ENCODE measurements at regions not wholly inside any gene's neighbourhood (a gene's known extent, or its start where the extent isn't known, plus 50 kb on each side); places are given as distances from the start of the nearest gene placed in this dataset.

DNA sequence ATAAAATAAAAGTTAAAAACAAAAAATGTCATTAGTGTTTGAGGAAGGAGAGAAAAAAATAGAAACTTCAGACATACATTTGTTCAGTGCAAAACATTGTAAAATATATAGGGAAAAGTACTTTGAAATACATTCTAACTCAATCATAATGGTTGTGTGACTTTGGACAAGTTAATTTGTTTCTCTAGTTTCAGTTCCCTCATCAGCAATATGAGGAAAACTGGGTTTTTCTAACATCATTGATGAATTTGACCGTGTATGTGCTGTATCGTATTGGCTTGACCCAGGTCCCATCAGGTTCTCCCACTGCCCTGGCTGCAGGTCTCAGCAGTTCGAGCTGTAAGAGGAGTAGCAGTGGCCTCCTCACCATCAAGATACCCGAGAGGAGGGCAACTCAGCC, 173.9 kb upstream of the ATF7IP start:
- intact Hi-C loops (cut with DNase I), result no loop called here
- H3K27ac ChIP-seq, result no peak overlapping the region
- TF ChIP-seq, protein P1, sequence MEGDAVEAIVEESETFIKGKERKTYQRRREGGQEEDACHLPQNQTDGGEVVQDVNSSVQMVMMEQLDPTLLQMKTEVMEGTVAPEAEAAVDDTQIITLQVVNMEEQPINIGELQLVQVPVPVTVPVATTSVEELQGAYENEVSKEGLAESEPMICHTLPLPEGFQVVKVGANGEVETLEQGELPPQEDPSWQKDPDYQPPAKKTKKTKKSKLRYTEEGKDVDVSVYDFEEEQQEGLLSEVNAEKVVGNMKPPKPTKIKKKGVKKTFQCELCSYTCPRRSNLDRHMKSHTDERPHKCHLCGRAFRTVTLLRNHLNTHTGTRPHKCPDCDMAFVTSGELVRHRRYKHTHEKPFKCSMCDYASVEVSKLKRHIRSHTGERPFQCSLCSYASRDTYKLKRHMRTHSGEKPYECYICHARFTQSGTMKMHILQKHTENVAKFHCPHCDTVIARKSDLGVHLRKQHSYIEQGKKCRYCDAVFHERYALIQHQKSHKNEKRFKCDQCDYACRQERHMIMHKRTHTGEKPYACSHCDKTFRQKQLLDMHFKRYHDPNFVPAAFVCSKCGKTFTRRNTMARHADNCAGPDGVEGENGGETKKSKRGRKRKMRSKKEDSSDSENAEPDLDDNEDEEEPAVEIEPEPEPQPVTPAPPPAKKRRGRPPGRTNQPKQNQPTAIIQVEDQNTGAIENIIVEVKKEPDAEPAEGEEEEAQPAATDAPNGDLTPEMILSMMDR (IDR thresholded peaks at IDR 0.05), result no peak
- H3K27me3 ChIP-seq, result no peaks in the 10 kb centered on the region
- no peaks in the 10 kb centered on the region for H3K36me3 ChIP-seq
- H3K9me3 ChIP-seq, result no peaks in the 10 kb centered on the region
- no peak overlapping the region for H3K4me3 ChIP-seq
- H3K9ac ChIP-seq (ENCODE audit: low read depth in 2 of 2, low read length in 2 of 2), result no peak overlapping the region
- H3K4me1 ChIP-seq, result no peaks in the 10 kb centered on the region
- no peak for DNase-seq

DNA sequence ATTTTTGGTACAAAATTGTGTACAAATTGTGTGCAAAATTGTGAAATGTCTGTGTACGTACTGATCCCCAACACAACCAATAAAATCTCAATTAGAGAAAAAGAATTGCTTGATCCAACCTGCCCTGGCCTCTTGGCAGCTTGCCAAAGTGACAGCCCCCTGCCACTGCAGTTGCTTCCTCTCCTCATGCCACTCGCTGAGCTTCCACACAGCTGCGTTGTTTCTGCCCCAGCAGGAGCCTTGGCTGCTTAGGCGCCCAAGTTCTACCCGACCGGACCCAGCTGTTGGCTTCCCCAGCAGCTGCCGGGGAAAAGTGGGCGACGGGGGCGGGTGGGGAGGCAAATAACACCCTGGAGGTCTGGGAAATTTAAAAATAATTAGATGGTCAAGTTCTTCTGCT, 171.8 kb upstream of the ATF7IP start:
- Histone ChIP-seq H3K36me3 (no peaks in the 10 kb centered on the region), H3K9ac (ENCODE audit: low read depth in 2 of 2, low read length in 2 of 2) (no peak overlapping the region), H3K4me1 (no peaks in the 10 kb centered on the region), H3K9me3 (no peaks in the 10 kb centered on the region), H3K27ac (no peak overlapping the region), H3K4me3 (no peak overlapping the region), H3K27me3 (no peaks in the 10 kb centered on the region)
- no peak for DNase-seq
- TF ChIP-seq, protein P1 (IDR thresholded peaks at IDR 0.05), result no peak
- intact Hi-C loops (cut with DNase I), result no loop called here

DNA sequence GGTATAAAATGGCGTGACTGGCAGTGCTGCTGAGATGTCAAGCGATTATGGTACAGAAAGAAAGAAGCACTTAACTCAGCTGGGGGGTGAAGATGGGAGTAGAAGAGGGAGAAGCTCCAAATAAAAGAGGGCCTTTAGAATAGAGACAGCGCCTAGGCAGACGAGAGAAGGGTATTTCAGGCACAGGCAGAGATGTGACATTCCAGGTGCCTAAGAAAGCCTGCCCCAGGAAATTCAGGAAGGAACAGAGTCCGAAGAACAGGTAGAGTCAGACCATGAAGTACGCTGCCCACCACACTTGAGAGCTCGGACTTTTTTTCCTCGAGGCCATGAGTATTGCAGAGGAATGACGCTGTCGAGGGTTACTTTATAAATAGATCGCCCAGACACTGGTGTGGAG, 170.9 kb upstream of the ATF7IP start:
- Histone ChIP-seq H3K9me3 (no peaks in the 10 kb centered on the region), H3K27ac (no peak overlapping the region), H3K36me3 (no peaks in the 10 kb centered on the region), H3K9ac (ENCODE audit: low read depth in 2 of 2, low read length in 2 of 2) (no peak overlapping the region), H3K4me1 (no peaks in the 10 kb centered on the region), H3K27me3 (no peaks in the 10 kb centered on the region), H3K4me3 (no peak overlapping the region)
- intact Hi-C loops (cut with DNase I), result no loop called here
- DNase-seq, result no peak
- TF ChIP-seq, protein P1 (IDR thresholded peaks at IDR 0.05), result no peak

DNA sequence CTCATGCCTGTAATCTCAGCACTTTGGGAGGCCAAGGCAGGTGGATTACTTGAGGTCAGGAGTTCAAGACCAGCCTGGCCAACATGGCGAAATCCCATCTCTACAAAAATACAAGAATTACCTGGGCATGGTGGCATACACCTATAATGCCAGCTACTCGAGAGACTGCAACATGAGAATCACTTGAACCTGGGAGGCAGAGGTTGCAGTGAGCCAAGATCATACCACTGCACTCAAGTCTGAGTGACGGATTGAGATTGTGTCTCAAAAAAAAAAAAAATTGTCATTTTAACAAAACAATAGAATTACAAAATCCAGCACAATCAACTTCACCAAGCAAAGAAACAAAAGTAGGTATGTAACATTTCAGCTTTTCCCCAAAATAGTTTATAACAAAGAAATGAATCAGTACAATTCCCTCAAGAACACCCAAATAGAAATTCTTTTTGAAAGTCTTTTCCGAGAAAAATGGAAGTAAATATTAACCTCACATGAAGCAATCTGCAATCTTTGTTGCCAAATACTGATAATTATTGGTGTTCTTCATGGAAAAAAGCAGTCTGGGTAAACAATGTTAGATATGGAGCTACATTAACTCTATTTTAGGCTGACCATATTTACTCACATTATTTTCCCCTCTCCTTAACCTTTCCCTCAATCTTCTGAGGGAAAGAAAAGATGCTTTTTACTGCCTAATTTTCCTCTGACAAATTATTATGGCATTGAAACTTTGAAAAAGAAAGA, 165.9 kb upstream of the ATF7IP start:
- TF ChIP-seq, protein P1 (IDR thresholded peaks at IDR 0.05), result no peak
- Histone ChIP-seq H3K4me3 (no peak overlapping the region), H3K27ac (no peak overlapping the region), H3K9ac (ENCODE audit: low read depth in 2 of 2, low read length in 2 of 2) (no peak overlapping the region), H3K27me3 (no peaks in the 10 kb centered on the region), H3K9me3 (no peaks in the 10 kb centered on the region), H3K36me3 (no peaks in the 10 kb centered on the region), H3K4me1 (no peaks in the 10 kb centered on the region)
- intact Hi-C loops (cut with DNase I), result no loop called here
- DNase-seq, result no peak

- TF ChIP-seq, protein P1 (IDR thresholded peaks at IDR 0.05), result no peak
- Histone ChIP-seq H3K9ac (ENCODE audit: low read depth in 2 of 2, low read length in 2 of 2) (no peak overlapping the region), H3K27me3 (no peaks in the 10 kb centered on the region), H3K9me3 (no peaks in the 10 kb centered on the region), H3K4me1 (no peaks in the 10 kb centered on the region), H3K27ac (no peak overlapping the region), H3K36me3 (no peaks in the 10 kb centered on the region), H3K4me3 (no peak overlapping the region)
- intact Hi-C loops (cut with DNase I), result no loop called here
- DNase-seq, result no peak
Observed at GRCh38 chr12:14200598-14200997, 164.9 kb upstream of the ATF7IP start.
